T-helper 1 cell treated with Interleukin-12 subunit alpha and Interleukin-12 subunit beta and Interleukin-4 antibody, amounts not matched to agents 30 μg/mL and 1 μg/mL, for 36 hours (primary cell): ENCODE measurements at regions not wholly inside any gene's neighbourhood (a gene's known extent, or its start where the extent isn't known, plus 50 kb on each side); places are given as distances from the start of the nearest gene placed in this dataset.

Experiments
- H3K27ac Mint-ChIP-seq: one replicate; pipeline ENCODE4 v1.8.0; 2021; ENCODE audit warnings: mild to moderate bottlenecking, mixed read lengths
- H3K27me3 Mint-ChIP-seq: one replicate; pipeline ENCODE4 v1.8.0; 2021; ENCODE audit warnings: low read depth, mixed read lengths
- H3K36me3 Mint-ChIP-seq: one replicate; pipeline ENCODE4 v1.8.0; 2021; ENCODE audit warnings: low read depth, mixed read lengths
- H3K4me1 Mint-ChIP-seq: one replicate; pipeline ENCODE4 v1.8.0; 2021; ENCODE audit warnings: low read depth, mixed read lengths
- H3K4me3 Mint-ChIP-seq: one replicate; pipeline ENCODE4 v1.8.0; 2021; ENCODE audit warnings: mild to moderate bottlenecking, moderate library complexity, mixed read lengths
- H3K9me3 Mint-ChIP-seq: one replicate; pipeline ENCODE4 v1.8.0; 2021; ENCODE audit warnings: mixed read lengths

GRCh38 chr2:21262426-21262940, 138.7 kb downstream of the TDRD15 start:
- no peaks in the 10 kb centered on the region for H3K9me3 Mint-ChIP-seq

GRCh38 chr2:21263622-21264021, 139.9 kb downstream of the TDRD15 start:
- Mint-ChIP-seq H3K36me3 (no peaks in the 10 kb centered on the region), H3K4me3 (no peak overlapping the region), H3K27me3 (no peaks in the 10 kb centered on the region), H3K4me1 (no peaks in the 10 kb centered on the region), H3K27ac (no peak overlapping the region), H3K9me3 (no peaks in the 10 kb centered on the region)

More at GRCh38 chr2:21262426-21262940, 138.7 kb downstream of the TDRD15 start:
- Mint-ChIP-seq H3K4me1 (no peaks in the 10 kb centered on the region), H3K27me3 (no peaks in the 10 kb centered on the region), H3K27ac (no peak overlapping the region), H3K36me3 (no peaks in the 10 kb centered on the region), H3K4me3 (no peak overlapping the region)

- no peak overlapping the region for H3K27ac Mint-ChIP-seq
- H3K4me3 Mint-ChIP-seq: no peak overlapping the region
- H3K4me1 Mint-ChIP-seq: no peaks in the 10 kb centered on the region
- no peaks in the 10 kb centered on the region for H3K27me3 Mint-ChIP-seq
- H3K36me3 Mint-ChIP-seq: no peaks in the 10 kb centered on the region
- no peaks in the 10 kb centered on the region for H3K9me3 Mint-ChIP-seq
Observed at GRCh38 chr2:21265752-21266151, 142.0 kb downstream of the TDRD15 start.

- Mint-ChIP-seq H3K4me1 (no peaks in the 10 kb centered on the region), H3K27ac (no peak overlapping the region), H3K36me3 (no peaks in the 10 kb centered on the region), H3K9me3 (no peaks in the 10 kb centered on the region), H3K4me3 (no peak overlapping the region), H3K27me3 (no peaks in the 10 kb centered on the region)
Observed at GRCh38 chr2:21267232-21267835, 143.6 kb downstream of the TDRD15 start.

GRCh38 chr2:21268197-21268877, 144.6 kb downstream of the TDRD15 start:
- H3K4me3 Mint-ChIP-seq: no peak overlapping the region
- no peaks in the 10 kb centered on the region for H3K4me1 Mint-ChIP-seq
- no peak overlapping the region for H3K27ac Mint-ChIP-seq
- no peaks in the 10 kb centered on the region for H3K36me3 Mint-ChIP-seq
- no peaks in the 10 kb centered on the region for H3K27me3 Mint-ChIP-seq
- no peaks in the 10 kb centered on the region for H3K9me3 Mint-ChIP-seq

GRCh38 chr2:21268878-21269224, 145.1 kb downstream of the TDRD15 start:
- H3K36me3 Mint-ChIP-seq: no peaks in the 10 kb centered on the region
- no peak overlapping the region for H3K4me3 Mint-ChIP-seq
- H3K27ac Mint-ChIP-seq: no peak overlapping the region
- H3K4me1 Mint-ChIP-seq: no peaks in the 10 kb centered on the region
- no peaks in the 10 kb centered on the region for H3K9me3 Mint-ChIP-seq
- H3K27me3 Mint-ChIP-seq: no peaks in the 10 kb centered on the region

GRCh38 chr2:21269382-21269781, 145.6 kb downstream of the TDRD15 start:
- Mint-ChIP-seq H3K9me3 (no peaks in the 10 kb centered on the region), H3K36me3 (no peaks in the 10 kb centered on the region), H3K4me3 (no peak overlapping the region), H3K27me3 (no peaks in the 10 kb centered on the region), H3K27ac (no peak overlapping the region), H3K4me1 (no peaks in the 10 kb centered on the region)

- no peak overlapping the region for H3K4me3 Mint-ChIP-seq
Observed at GRCh38 chr2:21270083-21270491, 146.3 kb downstream of the TDRD15 start.

GRCh38 chr2:21270708-21271122, 146.9 kb downstream of the TDRD15 start:
- H3K9me3 Mint-ChIP-seq: no peaks in the 10 kb centered on the region
- H3K4me1 Mint-ChIP-seq: no peaks in the 10 kb centered on the region
- H3K27me3 Mint-ChIP-seq: no peaks in the 10 kb centered on the region
- H3K4me3 Mint-ChIP-seq: no peak overlapping the region
- no peak overlapping the region for H3K27ac Mint-ChIP-seq
- no peaks in the 10 kb centered on the region for H3K36me3 Mint-ChIP-seq

More at GRCh38 chr2:21270083-21270491, 146.3 kb downstream of the TDRD15 start:
- Mint-ChIP-seq H3K27me3 (no peaks in the 10 kb centered on the region), H3K27ac (no peak overlapping the region), H3K36me3 (no peaks in the 10 kb centered on the region), H3K9me3 (no peaks in the 10 kb centered on the region), H3K4me1 (no peaks in the 10 kb centered on the region)

- Mint-ChIP-seq H3K4me1 (no peaks in the 10 kb centered on the region), H3K27me3 (no peaks in the 10 kb centered on the region), H3K36me3 (no peaks in the 10 kb centered on the region), H3K27ac (no peak overlapping the region), H3K4me3 (no peak overlapping the region), H3K9me3 (no peaks in the 10 kb centered on the region)
Observed at GRCh38 chr2:21276163-21276562, 152.4 kb downstream of the TDRD15 start.

GRCh38 chr2:21277068-21278056, 153.6 kb downstream of the TDRD15 start:
- Mint-ChIP-seq H3K27ac (no peak overlapping the region), H3K4me3 (no peak overlapping the region), H3K9me3 (no peaks in the 10 kb centered on the region), H3K4me1 (no peaks in the 10 kb centered on the region), H3K27me3 (no peaks in the 10 kb centered on the region), H3K36me3 (no peaks in the 10 kb centered on the region)

- no peaks in the 10 kb centered on the region for H3K27me3 Mint-ChIP-seq
- H3K4me3 Mint-ChIP-seq: no peak overlapping the region
- no peaks in the 10 kb centered on the region for H3K36me3 Mint-ChIP-seq
- no peaks in the 10 kb centered on the region for H3K4me1 Mint-ChIP-seq
- H3K9me3 Mint-ChIP-seq: no peaks in the 10 kb centered on the region
- H3K27ac Mint-ChIP-seq: no peak overlapping the region
Observed at GRCh38 chr2:21279525-21279924, 155.8 kb downstream of the TDRD15 start.

GRCh38 chr2:21280793-21281192, 157.0 kb downstream of the TDRD15 start:
- Mint-ChIP-seq H3K4me1 (no peaks in the 10 kb centered on the region), H3K27me3 (no peaks in the 10 kb centered on the region), H3K9me3 (no peaks in the 10 kb centered on the region)

GRCh38 chr2:21281384-21281783, 157.6 kb downstream of the TDRD15 start:
- H3K9me3 Mint-ChIP-seq: no peaks in the 10 kb centered on the region
- H3K4me1 Mint-ChIP-seq: no peaks in the 10 kb centered on the region
- H3K4me3 Mint-ChIP-seq: no peak overlapping the region
- no peaks in the 10 kb centered on the region for H3K27me3 Mint-ChIP-seq
- no peaks in the 10 kb centered on the region for H3K36me3 Mint-ChIP-seq
- no peak overlapping the region for H3K27ac Mint-ChIP-seq

More at GRCh38 chr2:21280793-21281192, 157.0 kb downstream of the TDRD15 start:
- Mint-ChIP-seq H3K36me3 (no peaks in the 10 kb centered on the region), H3K27ac (no peak overlapping the region), H3K4me3 (no peak overlapping the region)
